ENCODE measurements at regions not wholly inside any gene's neighbourhood (a gene's known extent, or its start where the extent isn't known, plus 50 kb on each side); places are given as distances from the start of the nearest gene placed in this dataset.

DNA sequence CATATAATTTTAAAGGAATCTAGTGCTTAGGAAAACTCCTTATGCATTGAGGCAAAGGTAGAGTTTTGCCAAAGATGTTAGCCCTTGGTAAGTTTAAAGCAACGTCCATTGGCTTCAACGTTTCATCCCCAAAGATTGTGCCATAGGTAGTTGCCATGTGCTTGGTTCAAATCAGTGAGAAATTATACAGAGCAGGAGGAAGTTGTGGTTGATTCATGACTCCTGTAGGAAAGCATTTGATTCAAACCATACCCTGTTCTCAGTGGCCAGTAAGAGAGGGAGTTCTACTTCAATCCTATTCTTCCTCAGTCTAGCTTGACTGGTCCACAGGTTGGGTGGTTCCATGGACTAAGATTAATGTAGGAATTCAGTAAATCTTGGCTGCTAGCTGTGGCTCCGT, 535.6 kb downstream of the QKI start:
- DNase-seq (ENCODE audit: low spot score), result no peak

DNA sequence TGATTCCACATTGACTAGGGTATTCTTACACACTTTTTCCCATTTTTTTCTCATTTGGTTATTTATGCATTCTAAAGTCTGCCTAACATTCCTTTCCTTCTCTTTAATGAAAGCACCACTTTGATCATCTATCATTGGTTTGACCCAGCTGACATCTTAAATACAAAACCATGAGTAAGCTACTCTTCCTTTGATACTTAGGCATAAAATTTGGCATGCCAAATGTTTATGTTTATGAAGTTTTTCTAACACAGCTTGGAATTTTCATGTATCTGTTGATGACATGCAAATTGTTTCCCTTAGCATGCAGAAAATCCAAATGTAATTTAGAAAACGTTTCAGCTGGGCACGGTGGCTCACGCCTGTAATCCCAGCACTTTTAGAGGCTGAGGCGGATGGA, 534.9 kb downstream of the QKI start:
- no peak for ATAC-seq

More for the DNA sequence above, 535.6 kb downstream of the QKI start:
- no peak for ATAC-seq

DNA sequence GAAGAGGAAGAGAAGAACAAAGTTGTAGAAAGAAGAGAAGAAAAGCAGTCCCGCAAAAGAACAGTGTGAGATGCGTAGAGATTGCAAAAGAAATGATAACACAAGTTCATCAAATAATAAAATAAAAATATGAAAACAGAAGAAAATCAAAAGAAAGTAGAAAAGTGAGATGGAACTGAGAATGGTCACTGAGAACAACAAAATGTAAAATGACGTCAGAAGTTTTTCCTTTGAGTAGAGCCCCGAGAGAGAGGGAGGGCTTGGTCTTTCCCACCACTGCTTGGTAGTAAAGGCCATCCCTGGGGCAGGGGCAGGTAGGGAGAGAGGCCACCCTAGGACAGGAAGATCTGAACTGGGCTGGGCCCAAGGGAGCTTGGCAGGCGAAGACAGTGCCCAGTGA, 533.7 kb downstream of the QKI start:
- ATAC-seq (no peak), DNase-seq (ENCODE audit: low spot score) (no peak)

More for the DNA sequence above, 534.9 kb downstream of the QKI start:
- DNase-seq (ENCODE audit: low spot score), result no peak

DNA sequence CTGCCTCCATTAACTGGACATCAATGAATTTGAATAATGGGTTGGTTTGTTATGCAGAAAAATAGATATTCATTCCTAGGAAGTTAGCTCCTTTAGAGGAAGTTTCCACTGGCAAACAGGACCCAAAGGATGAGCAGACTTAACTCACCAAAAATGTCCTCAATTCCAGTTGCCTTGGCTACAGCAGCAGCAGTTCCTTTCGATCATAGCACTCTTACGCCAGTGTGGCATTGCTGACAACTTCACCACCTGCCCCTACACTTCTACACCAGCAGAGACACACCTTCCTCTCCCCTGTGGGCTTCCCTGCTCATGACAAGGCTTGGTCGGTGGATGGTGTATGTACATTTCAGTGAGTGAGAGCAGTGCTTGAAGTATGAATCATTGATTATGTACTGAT, 532.8 kb downstream of the QKI start:
- DNase-seq (ENCODE audit: low spot score), result no peak
- no peak for ATAC-seq

DNA sequence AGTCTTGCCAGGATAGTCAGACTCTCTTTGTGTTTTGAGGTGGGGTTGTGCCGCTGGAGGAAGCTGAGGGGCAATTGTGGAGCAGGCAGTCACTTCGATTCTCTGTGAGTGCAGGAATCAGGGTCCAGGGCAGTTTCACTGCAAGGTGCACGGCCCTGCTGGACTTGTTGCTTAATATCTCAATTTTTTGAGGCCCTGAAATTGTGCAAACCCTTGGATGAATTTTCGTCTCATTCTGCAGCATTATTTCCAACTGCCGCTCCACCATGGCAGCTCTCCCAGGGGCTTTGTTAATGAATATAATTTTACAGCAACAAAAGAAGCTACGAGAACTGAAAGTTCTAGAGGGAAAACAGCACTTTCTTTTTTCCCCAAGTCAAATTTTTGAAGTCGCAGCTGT, 531.9 kb downstream of the QKI start:
- peak; percentile 50 for DNase-seq (ENCODE audit: low spot score)
- ATAC-seq, result peak; percentile 67

DNA sequence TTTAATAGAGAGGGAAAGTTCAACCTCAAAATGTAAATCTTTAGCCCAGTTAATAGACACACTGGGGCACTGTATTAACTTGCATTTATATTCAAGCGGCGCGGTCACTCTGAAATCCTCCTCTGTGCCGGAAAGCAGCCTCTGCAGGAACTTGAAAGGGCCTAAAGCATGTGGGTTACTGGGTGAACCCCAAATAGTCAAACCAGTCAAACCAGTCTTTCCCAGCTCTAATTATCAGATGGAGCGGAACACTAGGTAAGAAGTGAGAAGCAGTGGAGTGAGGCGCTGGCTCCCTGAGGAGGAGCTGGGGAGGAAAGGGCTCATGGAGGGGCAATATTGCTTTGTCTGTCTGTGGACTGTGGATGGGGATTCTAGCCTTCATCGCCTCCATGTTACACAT, 531.3 kb downstream of the QKI start:
- ATAC-seq (no peak), DNase-seq (ENCODE audit: low spot score) (no peak)

DNA sequence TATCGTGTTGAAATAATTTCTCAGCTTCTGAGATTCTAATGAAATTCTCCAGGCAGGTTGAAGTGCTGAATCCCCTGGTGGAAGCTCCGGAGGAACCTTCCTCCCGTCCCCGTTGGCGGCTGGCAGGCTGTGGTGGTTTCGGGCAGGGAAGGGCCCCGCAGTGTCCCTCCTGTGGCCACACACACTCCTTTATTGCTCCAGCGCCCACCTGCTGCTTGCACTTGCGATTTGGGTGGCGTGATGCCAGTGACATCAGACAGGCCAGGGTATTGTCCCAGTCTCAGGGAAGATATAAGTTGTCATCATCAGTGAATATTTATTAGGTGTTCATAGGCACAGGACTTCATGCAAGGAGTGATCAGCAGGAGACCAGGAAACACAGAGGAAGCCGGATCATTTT, 530.4 kb downstream of the QKI start:
- DNase-seq (ENCODE audit: low spot score) (no peak), ATAC-seq (no peak)

DNA sequence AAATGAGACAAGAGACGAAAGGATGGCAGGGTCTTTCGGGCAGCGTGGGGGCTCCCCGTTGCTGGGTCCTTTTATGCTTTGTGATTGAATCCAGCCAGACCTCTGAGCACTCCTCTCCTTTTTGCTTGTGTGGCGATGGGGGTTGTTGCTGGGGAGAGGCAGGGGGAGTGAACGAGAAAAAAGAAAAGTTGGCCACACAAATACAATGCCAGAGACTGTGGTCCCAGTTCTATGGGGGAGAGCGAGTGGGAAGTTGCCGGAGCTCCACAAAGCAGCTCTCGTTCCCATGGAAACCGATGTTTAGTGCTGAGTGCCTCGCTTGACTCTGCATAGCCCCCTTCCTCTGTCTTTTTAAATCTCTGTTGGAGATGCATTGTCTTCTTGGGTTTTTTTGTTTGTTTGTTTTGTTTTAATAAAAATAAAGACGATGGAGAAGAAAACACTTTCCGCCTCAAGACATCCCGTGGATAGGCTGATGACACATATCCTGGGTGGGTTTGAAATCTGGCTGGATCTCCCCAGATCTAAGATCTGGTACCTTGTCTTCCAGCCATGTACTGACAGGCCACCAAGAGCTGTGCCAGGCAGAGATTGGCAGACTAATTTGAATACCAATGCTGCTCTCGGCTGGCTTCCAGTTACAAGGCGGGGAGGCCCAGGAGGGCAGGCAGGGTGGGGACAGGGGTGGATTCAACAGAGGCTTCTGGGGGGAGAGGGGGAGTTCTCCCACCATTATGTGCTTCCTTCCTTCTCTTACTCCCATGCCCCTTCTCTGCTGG, 529.3 kb downstream of the QKI start:
- ATAC-seq, result peak; percentile 65
- DNase-seq (ENCODE audit: low spot score), result peak; percentile 52

DNA sequence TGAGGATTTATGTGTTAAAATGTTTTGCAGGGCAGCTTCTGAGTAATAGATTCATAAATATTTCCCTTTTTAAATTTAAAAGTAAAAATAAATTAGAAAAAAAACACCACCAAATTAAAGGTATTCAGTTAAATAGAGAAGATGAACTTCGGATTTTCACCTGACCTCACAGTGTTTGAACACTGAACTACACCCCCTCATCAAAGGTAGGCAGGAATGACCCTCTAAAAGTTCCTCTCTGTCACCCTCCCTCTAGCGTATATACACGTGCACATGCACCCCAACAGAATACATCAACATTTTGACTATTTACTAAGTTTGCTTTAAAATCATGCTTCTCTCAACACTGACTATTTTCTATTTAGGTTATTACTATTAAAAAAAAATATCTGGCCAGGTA, 528.3 kb downstream of the QKI start:
- no peak for DNase-seq (ENCODE audit: low spot score)
- ATAC-seq, result peak; percentile 80

DNA sequence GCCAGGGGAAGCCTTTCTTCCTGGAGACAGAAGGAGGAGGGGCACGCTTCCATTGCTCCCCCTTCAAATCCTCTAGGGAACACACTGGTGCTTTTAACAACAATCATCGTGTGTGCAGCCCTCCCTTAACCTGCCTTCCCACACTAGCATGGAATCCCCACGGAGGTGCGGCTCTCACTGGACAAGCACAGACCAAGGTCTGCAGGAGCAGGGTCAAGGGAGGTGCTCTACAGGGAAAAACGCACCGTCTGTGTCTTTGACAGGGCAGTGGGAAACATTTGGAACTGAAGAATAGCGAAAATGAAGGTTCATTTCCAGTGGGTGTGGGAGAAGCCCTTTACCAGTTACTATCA, 527.1 kb downstream of the QKI start:
- DNase-seq (ENCODE audit: low spot score), result no peak
- ATAC-seq, result no peak

DNA sequence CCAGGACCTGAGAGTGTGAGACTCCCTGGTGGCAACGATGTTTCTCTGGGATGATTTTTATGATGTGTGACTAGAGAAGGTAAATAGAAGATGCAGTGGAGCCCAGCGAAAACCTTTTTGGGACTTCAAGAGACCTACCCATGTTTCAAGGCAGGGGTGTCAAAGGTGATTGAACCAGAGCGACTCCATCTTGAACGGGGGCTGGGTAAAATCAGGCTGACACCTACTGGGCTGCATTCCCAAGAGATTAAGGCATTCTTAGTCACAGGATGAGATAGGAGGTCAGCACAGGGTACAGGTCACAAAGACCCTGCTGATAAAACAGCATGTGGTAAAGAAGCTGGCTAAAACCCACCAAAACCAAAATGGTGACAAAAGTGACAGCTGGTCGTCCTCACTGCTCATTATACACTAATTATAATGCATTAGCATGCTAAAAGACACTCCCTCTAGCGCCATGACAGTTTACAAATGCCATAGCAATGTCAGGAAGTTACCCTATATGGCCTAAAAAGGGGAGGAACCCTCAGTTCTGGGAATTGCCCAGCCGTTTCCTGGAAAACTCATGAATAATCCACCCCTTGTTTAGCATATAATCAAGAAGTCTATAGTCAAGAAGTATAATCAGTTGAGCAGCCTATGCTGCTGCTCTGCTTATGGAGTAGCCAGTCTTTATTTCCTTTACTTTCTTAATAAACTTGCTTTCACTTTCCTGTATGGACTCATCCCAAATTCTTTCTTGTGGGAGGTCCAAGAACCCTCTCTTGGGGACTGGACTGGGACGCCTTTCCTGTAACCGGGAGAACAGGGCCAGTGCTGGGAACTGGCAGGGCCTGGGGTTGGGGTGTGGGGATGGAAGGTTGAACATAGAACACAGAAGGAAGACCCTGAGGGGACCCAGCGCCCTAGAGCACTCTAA, 526.4 kb downstream of the QKI start:
- no peak for ATAC-seq

DNA sequence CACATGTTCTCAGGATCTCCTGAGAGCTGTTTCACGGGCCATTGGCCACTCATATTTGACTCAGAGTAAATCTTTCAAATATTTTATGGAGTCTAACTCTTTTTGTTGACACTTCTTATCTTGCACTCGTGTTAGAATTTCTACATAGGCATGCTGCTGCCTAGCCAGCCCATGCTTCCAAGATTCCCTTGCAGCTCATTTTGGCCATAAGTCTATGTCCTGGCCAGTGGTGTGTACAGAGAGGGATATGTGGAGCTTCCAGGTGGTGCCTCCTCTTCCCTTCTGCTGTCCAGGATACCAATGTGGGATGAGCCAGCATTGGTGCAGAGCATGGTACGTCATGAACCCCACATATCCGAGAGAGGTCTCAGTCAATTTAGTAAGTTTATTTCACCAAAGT, 522.6 kb downstream of the QKI start:
- ATAC-seq (no peak), DNase-seq (ENCODE audit: low spot score) (no peak)

More for the DNA sequence above, 526.4 kb downstream of the QKI start:
- no peak for DNase-seq (ENCODE audit: low spot score)

DNA sequence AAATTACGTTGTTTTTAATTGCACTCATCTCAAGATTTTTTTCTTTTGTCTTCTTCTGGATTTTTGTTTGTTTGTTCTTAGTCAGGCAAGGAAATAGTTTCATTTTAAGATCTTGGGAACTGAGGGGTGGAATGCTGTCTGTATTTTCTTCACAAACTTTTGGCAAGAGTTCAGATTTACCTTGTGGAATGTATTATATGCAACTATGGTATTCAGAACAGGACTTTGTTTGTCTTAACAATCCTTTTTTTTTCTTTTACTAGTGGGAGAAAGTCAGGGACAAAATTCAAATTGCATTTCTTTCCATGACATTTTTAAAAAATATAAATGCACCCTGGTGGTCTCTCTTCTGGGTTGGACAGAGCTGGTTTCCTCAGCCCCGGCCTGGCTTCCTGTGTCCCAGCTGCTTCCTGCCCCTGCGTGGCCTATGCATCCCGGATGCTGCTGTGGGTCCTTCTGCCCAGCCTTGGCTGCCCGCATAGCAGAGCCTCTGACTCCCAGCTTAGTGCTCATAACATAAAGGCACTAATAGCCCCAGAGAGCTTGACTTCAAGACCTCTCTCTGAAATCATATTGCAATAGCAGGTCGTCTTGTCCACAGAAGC, 520.7 kb downstream of the QKI start:
- no peak for DNase-seq (ENCODE audit: low spot score)
- peak; percentile 31 for ATAC-seq

DNA sequence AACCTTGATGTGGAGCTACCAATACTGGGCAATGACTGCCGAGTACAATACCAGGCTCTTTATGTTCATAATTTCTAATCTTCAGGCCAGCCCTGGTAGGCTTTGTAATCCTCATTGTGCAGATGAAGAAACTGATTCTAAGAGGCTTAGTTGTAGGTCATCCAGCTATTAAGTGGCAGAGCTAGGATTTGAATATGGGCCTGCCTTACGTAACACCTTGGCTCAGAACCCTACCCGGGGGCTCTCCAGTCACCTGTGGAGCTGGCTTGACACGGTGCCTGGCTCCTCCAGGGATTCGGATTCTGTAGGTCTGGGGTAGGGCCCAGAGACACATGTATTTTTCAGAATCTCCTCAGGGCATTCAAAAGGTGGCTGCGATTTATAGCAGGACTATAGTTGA, 515.5 kb downstream of the QKI start:
- DNase-seq (ENCODE audit: low spot score), result no peak

DNA sequence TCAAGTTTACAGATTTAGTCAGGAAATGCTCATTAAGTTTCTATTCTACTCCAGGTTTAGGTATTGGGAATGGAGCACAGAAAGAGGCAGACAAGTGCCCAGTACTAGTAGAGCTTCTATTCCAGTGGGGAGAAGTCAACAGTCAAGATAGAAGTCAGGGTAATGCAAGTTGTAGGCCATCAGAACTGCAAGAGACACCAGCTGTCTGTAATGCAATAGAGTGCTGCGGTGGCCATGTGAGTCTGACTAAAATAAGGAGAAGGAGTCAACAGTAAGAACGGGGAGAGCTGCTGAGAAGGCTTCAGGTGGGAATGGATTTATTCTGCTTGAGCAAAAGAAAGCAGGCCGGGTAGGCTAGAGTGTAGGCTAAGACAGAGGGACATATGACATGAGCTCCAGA, 515.0 kb downstream of the QKI start:
- ATAC-seq (no peak), DNase-seq (ENCODE audit: low spot score) (no peak)

More for the DNA sequence above, 515.5 kb downstream of the QKI start:
- no peak for ATAC-seq

DNA sequence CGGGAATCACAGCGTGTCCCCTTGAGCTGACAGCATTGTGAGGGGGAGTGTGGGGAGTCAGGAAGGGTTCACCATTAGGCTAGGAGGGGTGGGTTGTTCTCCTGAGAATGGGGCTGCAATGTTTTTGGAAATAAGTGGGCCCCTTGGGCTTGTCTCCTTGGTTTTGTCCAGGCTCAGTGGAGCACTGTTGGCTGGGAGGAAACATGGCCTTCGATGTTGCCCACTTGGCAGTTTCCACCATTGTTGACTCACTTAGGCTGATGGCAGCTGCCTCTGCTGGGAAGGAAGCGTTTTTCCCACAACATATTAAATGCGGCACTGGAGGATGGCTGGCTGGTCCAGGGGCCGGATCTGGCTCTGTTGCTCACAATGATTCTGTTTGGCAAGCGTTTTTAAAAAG, 512.1 kb downstream of the QKI start:
- ATAC-seq (no peak), DNase-seq (ENCODE audit: low spot score) (no peak)

DNA sequence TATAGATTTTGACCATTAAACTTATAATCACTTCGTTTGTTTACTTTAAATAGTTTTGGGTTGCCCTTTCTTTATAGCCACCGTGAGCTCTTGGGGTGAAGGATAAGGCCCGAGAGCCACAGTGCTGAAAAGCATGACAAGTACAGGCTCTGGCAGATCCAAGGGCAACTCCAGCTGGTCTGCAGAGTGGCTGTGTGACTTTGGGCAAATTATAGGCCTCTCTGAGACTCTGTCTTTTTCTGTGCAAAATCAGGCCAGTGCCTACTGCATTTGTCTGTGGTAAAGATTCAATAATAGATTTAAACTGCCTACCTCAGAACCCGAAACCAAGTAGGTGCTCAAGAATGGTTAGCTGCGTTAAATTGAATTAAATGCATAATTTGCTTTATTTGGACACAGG, 511.3 kb downstream of the QKI start:
- no peak for ATAC-seq

DNA sequence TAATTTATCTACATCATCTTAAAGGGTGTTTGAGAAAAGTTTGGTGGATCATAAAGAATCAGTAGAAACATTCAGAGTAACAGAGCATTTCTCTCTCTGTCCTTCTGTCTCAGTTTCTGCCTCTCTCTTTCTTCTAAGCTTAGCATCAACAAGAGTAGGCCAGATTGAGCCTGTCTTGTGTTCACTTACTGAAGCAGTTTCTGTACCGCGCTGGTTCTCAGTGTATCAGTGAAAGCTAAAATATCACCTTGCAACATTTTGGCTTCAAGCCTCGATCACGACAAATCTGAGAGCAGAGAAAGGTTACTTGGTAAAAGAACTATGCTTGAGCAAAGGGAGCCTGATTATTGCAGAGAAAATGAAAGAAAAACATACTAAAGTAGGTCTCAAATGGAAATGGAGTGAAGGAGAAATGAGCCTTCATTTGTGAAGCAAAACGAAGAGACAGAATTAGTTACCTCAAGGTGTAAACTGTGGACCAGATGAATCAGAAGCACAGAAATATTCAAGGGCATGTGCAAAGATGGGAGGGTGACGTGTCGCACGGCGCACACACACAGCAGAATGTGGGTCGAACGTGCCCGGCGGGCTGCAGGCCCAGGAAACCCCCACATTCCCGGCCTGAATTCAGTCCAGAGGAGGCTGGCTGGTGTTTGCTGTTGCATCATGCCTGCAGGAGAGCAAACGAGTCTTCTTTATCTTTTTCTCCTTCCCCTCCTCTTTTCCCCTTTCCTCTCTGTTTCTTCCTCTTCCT, 509.3 kb downstream of the QKI start:
- no peak for ATAC-seq
- DNase-seq (ENCODE audit: low spot score), result no peak

More for the DNA sequence above, 511.3 kb downstream of the QKI start:
- DNase-seq (ENCODE audit: low spot score), result no peak

DNA sequence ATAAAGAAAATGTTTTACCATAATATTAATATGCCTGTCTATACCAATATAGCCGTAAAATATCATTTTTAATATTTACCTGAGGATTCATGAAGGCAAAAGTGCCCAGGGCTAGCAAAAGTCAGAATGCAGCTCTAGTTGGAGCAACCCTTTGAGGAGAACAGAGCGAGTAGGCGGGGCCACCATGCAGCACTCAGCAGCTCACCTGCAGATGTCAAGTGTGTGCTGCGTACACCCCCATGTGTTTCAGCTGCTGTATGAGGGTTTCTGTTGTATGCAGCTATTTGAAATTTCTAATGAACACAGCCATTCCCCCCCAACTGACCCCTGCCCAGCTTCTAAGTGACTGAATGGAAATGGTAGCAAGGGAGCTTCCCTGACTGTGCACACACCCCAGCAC, 508.0 kb downstream of the QKI start:
- ATAC-seq (no peak), DNase-seq (ENCODE audit: low spot score) (no peak)

DNA sequence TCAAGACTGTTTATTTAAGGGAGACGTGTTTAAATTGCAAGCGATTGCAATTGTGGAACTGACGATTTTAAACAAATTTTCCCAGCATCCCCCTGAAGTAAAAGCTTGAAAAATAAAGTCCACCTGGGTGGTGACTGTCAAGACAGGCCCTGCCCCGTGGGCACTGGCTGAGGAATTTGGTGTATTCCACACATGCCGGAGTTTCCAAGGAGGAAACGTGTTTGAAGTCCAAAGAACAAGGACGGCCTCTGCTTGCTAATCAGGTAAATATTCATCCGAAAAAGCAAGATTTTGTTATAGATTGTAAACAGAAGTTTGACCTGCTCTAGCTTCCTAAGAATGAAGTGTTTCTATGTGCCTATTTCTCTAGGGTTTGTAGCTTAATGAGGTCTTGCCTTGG, 505.1 kb downstream of the QKI start:
- DNase-seq (ENCODE audit: low spot score), result no peak
- ATAC-seq, result no peak

Measured in left lobe of liver (tissue), 2 donors.